GM19238 (cell line): ENCODE measurements at regions not wholly inside any gene's neighbourhood (a gene's known extent, or its start where the extent isn't known, plus 50 kb on each side); places are given as distances from the start of the nearest gene placed in this dataset.
"Not testable (repeated sequence)": the region's sequence is repeated elsewhere in the genome, so short reads cannot be mapped to it uniquely, and the experiment has no call there.

Experiments used
- DNase-seq: peaks from one replicate; pipeline ENCODE4 v3.0.0; 2011; ENCODE audit warnings: low spot score; ENCODE audit not compliant: insufficient read length

DNA sequence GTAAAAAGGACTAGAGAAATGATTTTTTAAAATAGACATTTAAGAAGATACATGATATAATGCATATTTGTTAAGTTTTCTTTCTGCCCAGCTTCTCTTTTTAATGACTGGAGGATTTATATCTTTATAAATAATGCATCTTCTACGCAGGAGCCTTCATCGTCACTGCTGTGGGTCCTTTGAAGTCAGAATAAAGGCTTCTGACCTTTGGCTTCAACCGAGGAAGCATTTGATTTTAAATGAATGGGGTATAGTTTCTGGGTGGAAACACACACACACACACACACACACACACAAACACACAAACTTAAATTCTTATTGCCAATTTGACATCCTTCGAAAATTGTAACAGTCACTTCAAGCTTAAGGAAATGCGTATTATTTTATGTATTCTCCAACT, 690.9 kb downstream of the BRINP3 start:
- DNase-seq = no peak

- DNase-seq = no peak
These were observed 690.5 kb downstream of the BRINP3 start for GRCh38 chr1:189787201-189787600.

DNA sequence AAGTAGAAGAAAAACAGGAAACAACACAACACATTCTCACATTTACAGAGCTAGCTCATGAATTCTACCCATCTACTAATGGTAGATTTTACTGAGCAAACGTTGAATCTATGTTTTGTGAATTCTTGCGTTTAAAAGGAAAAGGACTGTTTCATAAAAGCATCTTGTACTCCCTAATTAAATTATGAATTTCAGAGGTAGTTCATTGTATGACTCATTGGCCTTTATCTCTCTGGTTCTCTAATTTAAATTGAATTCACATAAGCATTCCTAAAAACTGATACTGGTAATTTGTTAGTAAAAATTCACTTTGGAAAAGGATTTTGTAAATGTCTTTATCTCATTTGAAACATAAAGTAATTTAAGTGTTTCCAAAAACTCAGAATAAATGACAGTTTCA, 687.3 kb downstream of the BRINP3 start:
- DNase-seq = no peak

- DNase-seq = no peak
These were observed 674.3 kb downstream of the BRINP3 start for GRCh38 chr1:189803364-189803763.

DNA sequence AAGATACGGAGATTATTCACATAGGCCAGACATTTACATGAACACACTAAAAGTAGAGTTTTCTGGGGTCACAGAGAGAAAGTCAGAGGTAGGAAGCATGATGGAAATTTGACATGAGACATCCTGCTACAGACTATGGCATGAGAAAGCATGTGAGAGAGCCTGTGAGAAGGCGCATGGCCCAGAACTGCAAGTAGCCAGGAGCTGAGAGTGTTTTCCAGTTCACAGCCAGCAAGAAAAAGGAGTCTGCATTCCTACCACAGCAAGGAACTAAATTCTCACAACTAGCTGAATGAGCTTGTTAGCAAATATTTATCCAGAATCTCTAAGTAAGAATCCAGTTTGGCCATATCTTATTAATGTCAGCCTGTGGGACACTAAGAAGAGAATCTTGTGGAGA, 673.3 kb downstream of the BRINP3 start:
- DNase-seq = no peak

GRCh38 chr1:189805735-189806134, 671.9 kb downstream of the BRINP3 start:
- DNase-seq = no peak

DNA sequence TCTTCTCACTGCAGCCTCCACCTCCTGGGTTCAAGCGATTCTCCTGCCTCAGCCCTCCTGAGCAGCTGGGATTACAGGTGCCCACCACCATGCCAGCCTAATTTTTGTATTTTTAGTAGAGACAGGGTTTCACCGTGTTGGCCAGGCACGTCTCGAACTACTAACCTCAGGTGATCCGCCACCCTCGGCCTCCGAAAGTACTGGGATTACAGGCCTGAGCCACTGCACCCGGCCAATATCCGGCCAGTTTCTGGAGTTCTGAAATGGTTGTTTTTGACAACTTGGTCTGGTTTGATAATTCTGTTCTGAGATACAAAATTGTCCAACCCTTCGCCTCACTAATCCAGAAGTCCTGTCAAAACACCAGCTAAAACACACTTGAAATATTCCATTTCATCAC, 667.0 kb downstream of the BRINP3 start:
- not testable (repeated sequence) for DNase-seq

- no peak for DNase-seq
These were observed 665.7 kb downstream of the BRINP3 start for GRCh38 chr1:189811960-189812359.

GRCh38 chr1:189816558-189816957, 661.1 kb downstream of the BRINP3 start:
- DNase-seq = no peak

GRCh38 chr1:189819751-189820150, 657.9 kb downstream of the BRINP3 start:
- DNase-seq = no peak

GRCh38 chr1:189821833-189822232, 655.8 kb downstream of the BRINP3 start:
- no peak for DNase-seq

DNA sequence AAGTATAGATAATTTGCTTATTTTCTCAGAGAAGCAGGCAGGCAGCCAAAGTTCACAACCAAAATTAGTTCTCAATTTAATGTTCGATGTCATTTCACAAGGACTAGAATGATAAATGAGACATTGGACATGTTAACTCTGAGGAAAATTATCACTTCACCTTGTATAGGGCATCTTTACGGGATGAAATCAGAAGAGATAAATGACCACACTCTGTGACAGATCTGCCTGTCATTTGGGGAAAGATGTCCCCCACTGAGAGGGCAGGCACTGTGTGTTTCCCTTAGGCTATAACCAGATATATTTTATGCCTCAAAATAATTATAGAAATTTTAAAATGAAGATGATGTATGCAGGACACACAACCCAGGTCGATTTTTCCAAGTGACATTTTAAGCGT, 642.9 kb downstream of the BRINP3 start:
- DNase-seq = no peak

DNA sequence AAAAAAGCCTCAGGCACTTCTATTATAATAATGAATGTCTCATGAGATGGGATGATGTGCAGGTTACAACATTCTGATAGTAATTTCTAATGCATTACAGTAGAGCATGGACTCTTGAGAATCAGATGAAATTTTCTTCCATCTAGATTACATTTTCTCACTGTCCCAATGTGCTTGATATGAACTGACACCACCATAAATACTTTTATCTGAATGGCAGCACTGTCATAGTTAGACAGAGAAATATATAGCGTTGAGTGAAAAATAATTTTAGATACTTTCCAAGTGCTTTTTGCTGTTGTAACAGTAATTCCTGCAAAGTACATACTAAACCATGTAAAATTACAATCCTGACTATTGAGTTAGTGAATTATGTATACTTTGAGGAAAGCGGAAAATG, 630.1 kb downstream of the BRINP3 start:
- DNase-seq = no peak

GRCh38 chr1:189851806-189852367, 625.8 kb downstream of the BRINP3 start:
- no peak for DNase-seq

GRCh38 chr1:189859385-189859977, 618.2 kb downstream of the BRINP3 start:
- DNase-seq = no peak

DNA sequence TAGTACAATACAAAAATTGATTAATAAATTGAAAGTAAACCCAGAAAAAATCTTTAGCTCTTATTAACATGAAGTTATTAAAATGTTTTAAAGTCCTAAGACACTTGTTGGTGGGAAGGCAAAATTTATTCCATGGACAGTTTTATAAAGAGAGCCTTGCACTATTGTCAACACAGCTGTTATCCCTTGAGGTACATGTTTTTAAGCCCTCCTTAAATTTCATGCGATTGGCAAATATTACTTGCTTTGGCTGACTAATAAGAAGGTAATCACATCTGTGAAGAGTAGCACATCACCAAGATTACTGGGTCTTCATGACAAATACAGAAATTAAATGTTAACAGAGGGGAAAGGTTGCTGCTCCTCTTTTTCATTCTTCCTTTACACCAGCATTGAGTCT, 611.1 kb downstream of the BRINP3 start:
- DNase-seq = no peak

DNA sequence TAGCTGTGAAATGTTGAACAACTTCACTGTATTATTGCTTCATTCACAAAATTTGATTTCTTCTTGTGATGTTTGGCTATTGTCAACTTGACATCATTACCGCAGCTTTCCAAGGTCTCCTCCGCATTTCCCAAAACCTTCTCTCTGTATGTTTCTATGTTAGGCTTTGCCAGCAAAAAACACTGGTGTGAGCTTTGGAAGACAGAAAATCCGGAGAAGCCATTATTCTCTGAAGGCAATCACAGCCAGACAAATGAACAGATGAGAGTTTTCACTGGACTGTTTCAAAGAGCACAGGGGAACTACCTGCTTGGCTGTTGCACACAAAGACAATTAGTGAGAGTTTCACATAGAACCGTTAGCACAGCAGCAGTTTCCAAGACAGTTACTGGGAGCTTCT, 609.6 kb downstream of the BRINP3 start:
- DNase-seq = no peak

DNA sequence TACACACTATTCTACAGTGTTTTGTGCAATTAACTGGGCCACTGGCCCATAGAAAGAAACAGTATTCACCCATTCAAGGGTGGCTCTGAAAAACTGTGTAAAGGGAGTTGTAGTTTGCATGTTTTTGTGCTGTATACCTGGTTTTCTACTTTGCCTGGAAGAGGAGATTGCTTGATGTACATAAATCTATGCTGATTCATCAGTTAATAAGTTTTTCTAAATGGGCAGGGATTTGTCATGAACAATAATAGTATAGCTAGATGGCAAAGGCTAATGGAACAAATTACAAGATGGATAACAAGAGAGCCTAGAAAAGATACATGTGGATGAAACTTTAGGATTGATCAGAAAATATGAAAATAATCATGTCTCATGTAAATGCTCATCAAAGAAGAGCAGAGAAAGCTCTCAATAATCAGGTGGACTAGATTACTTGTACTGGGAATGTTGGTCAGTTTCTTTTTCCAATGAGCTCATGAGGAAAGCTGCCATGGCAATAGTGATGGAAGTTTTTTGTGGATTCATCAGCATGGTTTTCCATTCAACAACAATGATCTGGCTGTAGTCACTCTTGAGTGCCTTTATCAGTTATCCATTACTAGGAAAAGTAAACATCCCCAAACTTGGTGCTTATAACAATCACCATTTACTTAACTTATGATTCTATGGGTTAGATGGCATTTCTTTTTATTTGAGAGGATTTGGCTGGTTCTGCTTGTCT, 602.8 kb downstream of the BRINP3 start:
- DNase-seq = no peak

DNA sequence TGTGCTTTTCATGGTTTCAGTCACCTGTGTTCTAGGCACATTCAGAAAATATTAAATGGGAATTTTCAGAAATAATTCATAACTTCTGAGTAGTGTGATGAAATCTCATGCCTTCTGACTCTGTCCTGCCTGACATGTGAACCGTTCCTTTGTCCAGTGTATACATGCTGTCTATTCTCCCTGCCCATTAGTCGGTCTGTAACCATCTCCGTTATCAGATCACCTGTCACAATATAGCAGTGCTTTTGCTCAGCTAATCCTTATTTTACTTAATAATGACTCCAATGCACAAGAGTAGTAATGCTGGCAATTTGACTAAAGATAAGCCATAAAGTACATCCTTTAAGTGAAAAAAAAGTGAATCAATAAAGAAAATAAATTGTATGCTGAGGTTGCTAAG, 597.5 kb downstream of the BRINP3 start:
- DNase-seq = no peak

- DNase-seq = no peak
These were observed 577.8 kb downstream of the BRINP3 start for GRCh38 chr1:189899686-189900425.

DNA sequence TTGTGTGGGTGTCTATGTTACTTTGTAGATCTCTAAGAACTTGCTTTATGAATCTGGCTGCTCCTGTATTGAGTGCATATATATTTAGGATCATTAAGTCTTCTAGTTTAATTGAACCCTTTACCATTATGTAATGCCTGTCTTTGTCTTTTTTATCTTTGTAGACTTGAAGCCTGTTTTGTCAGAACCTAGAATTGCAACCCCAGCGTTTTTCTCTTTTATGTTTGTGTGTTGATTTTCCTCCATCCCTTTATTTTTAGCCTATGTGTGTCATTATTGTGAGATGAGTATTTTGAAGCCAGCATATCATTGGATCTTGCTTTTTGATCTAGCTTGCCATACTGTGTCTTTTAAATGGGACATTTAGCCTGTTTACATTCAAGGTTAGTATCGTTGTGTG, 573.2 kb downstream of the BRINP3 start:
- DNase-seq = no peak

DNA sequence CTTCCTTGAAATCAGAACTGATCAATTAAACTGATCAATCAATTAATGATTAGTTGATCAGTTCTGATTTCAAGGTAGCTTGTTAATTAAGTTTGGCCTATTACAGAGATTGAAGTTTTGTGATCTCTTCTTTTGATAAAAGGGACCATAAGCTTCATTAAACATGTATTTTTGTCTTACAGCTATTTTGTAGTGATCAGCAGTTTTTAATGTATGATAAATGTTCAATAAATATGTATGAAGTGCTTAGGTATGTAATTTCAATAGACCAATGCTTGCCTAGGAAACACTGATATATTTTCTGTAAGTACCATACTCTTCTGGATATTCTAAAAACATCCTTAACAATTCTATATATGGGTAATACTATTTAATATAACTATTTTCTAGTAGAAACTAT, 569.6 kb downstream of the BRINP3 start:
- no peak for DNase-seq
